ENCODE measurements at regions not wholly inside any gene's neighbourhood (a gene's known extent, or its start where the extent isn't known, plus 50 kb on each side); places are given as distances from the start of the nearest gene placed in this dataset.
A peak's percentile ranks its signal among the peaks of the same experiment; 100 is the strongest.

DNA sequence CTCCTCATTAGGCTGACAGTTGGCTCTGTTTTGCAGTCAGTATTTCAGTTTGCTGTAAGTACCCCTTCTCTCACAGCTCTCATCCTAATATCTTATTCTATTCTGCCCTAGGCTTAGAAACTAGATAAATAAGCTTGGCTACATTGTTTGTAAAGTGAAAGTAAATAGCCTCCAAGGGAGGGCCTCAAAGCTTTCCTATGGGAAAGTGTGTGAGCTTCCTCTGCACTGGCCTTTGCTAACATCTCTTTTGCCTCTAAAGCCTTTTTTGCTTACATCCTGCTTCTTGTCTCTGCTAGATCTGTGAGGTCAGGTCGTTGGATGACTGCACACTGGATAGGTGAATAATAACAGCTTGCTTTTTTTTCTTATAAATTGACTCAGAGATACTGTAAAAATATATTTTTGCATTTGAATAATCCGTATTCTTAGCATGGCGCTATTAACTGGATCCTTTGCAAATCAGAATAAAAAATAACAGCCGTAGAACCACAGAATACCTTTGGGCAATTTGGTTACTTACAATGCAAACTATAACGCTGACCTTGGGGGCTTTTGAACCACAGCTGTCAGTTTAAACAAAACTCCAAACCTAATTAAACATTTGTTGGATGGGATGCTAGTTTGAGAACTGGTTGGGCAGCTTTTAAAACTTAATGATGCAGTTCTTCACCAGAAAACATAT lies 55.1 kb downstream of the TTC6 start:
- DNase-seq (ENCODE audit: low read depth in 2 of 2) = no peak
- H3K4me3 ChIP-seq (replicated peaks in 1 of 2; ENCODE audit: low read depth in 2 of 2, low read length in 2 of 2) = no peak overlapping the region
- TF ChIP-seq, protein P1, sequence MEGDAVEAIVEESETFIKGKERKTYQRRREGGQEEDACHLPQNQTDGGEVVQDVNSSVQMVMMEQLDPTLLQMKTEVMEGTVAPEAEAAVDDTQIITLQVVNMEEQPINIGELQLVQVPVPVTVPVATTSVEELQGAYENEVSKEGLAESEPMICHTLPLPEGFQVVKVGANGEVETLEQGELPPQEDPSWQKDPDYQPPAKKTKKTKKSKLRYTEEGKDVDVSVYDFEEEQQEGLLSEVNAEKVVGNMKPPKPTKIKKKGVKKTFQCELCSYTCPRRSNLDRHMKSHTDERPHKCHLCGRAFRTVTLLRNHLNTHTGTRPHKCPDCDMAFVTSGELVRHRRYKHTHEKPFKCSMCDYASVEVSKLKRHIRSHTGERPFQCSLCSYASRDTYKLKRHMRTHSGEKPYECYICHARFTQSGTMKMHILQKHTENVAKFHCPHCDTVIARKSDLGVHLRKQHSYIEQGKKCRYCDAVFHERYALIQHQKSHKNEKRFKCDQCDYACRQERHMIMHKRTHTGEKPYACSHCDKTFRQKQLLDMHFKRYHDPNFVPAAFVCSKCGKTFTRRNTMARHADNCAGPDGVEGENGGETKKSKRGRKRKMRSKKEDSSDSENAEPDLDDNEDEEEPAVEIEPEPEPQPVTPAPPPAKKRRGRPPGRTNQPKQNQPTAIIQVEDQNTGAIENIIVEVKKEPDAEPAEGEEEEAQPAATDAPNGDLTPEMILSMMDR (IDR thresholded peaks at IDR 0.05; ENCODE audit: low read depth, low read length) = no peak

DNA sequence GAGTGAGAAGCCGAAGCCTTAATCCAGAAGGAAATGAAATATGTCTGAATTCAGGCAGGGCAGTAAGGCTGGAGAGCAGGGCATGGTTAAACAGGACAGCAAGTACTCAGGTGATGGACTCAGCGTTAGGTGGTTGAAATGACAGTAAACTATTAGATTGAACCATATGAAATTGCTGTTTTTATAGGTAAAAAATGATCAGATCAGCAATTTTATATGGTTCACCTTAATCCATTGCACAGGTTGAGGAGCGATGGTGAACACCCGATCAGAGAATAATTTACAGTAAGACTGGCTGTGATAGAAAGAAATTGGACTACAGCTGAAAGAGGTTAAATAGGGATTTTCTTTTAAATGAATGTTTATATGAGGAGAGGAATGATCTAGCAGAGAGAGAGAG lies 56.6 kb downstream of the TTC6 start:
- no peak for DNase-seq (ENCODE audit: low read depth in 2 of 2)

DNA sequence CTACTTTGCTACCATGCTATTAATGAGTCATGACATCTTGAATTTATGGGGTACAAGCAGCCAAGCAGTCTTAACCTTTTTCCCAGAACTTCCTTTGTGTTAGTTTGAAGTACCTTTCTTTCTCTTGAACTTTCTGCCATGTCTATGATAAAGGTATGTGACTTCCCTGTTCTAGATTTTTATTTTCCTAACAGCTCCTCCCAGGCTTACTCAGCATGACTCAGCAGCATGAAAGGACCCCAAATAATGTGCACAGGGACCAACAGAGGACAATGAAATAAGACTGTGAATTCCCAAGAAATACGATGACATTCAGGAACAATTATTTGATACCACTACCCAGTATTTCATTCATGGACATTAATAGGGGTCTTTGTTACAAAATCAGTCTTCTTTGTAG lies 60.0 kb downstream of the TTC6 start:
- TF ChIP-seq, protein P1 (IDR thresholded peaks at IDR 0.05; ENCODE audit: low read depth, low read length) = no peak
- no peak overlapping the region for H3K4me3 ChIP-seq (replicated peaks in 1 of 2; ENCODE audit: low read depth in 2 of 2, low read length in 2 of 2)
- peak in 1 of 2 donors; percentile 39 for DNase-seq (ENCODE audit: low read depth in 2 of 2)

More for the DNA sequence above, 56.6 kb downstream of the TTC6 start:
- TF ChIP-seq, protein P1 (IDR thresholded peaks at IDR 0.05; ENCODE audit: low read depth, low read length) = no peak
- H3K4me3 ChIP-seq (replicated peaks in 1 of 2; ENCODE audit: low read depth in 2 of 2, low read length in 2 of 2) = no peak overlapping the region

DNA sequence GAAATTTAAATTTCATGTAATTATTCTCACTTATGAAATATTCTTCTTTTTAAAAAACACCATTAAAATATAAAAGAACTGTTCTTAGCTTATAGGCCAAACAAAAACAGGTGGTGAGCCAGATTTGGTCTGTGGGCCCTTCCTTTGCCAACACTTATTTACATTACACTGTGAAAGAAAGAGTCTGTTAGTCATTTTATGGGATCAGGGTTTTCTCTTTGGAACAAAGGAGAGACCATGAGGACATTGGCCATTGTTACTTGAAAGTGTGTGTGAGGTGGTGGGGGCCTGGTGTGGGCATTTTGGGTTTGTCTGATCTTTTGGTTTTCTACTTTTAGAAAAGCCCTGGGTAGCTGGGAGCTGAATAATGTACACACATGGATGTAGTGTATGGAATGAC lies 62.7 kb downstream of the TTC6 start:
- DNase-seq (ENCODE audit: low read depth in 2 of 2) = no peak
- TF ChIP-seq, protein P1 (IDR thresholded peaks at IDR 0.05; ENCODE audit: low read depth, low read length) = no peak
- no peak overlapping the region for H3K4me3 ChIP-seq (replicated peaks in 1 of 2; ENCODE audit: low read depth in 2 of 2, low read length in 2 of 2)

DNA sequence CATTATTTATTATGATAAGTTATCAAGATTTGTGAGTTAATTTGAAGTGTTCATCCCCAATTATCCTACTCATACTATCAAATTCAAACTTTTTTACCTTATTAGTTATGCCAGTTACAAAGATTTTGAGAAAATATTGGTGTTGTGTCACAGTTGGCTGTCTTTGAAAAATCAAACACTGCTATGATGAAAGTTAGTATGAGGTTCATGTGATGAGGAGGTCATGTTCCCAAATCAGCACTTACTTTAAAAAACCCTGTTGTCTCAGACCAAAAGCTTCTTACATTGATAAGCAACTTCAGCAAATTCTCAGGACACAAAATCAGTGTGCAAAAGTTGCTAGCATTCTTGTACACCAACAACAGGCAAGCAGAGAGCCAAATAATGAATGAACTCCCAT lies 68.1 kb downstream of the TTC6 start:
- no peak for DNase-seq (ENCODE audit: low read depth in 2 of 2)
- TF ChIP-seq, protein P1 (IDR thresholded peaks at IDR 0.05; ENCODE audit: low read depth, low read length) = no peak
- H3K4me3 ChIP-seq (replicated peaks in 1 of 2; ENCODE audit: low read depth in 2 of 2, low read length in 2 of 2) = no peak overlapping the region

DNA sequence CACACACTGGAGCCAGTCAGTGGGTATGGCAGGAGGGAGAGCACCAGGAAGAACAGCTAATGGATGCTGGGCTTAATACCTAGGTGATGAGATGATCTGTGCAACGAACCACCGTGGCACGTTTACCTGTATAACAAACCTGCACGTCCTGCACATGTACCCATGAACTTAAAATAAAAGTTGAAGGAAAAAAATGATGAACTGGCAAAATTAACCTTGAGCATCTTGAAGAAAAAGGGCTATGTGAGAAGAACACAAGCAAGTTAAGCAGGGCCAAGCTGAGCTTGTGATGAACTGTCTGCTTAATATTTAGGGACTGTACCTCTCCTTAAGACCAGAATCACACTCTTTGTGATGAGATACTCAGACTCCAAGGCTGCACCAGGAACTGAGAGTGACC lies 70.0 kb downstream of the TTC6 start:
- no peak overlapping the region for H3K4me3 ChIP-seq (replicated peaks in 1 of 2; ENCODE audit: low read depth in 2 of 2, low read length in 2 of 2)
- no peak for DNase-seq (ENCODE audit: low read depth in 2 of 2)
- TF ChIP-seq, protein P1 (IDR thresholded peaks at IDR 0.05; ENCODE audit: low read depth, low read length) = no peak

DNA sequence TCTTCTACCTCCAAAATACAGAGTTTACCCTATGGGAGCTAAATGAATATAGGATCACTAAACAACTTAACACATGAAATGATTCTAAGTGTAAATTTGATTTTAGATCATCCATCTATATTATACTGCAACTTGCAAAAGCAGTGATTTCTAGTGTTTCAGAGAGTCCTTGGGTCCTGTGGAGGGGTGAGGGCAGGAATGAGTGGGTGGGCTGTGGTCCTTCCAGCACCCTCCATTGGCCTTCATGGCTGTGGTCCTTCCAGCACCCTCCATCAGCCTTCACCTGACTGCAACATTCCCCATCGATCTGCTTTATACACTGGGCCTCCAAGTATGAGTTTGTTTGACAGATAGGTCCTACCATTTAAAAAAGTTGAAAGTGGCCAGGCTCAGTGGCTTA lies 70.5 kb downstream of the TTC6 start:
- DNase-seq (ENCODE audit: low read depth in 2 of 2) = no peak
- H3K4me3 ChIP-seq (replicated peaks in 1 of 2; ENCODE audit: low read depth in 2 of 2, low read length in 2 of 2) = no peak overlapping the region
- TF ChIP-seq, protein P1 (IDR thresholded peaks at IDR 0.05; ENCODE audit: low read depth, low read length) = no peak
